OCI-M1 (cell line): ENCODE measurements at regions not wholly inside any gene's neighbourhood (a gene's known extent, or its start where the extent isn't known, plus 50 kb on each side); places are given as distances from the start of the nearest gene placed in this dataset.
"Not testable (repeated sequence)": the region's sequence is repeated elsewhere in the genome, so short reads cannot be mapped to it uniquely, and the experiment has no call there.

Source experiments
- DNase-seq: peaks from one replicate; lab custom pipeline; 2025; lab: John Stamatoyannopoulos, UW

GRCh38 chr12:108423486-108423885 lies 84.4 kb upstream of the CMKLR1 start:
- no peak for DNase-seq

GRCh38 chr12:108421082-108421481 lies 82.0 kb upstream of the CMKLR1 start:
- DNase-seq = not testable (repeated sequence)

DNA sequence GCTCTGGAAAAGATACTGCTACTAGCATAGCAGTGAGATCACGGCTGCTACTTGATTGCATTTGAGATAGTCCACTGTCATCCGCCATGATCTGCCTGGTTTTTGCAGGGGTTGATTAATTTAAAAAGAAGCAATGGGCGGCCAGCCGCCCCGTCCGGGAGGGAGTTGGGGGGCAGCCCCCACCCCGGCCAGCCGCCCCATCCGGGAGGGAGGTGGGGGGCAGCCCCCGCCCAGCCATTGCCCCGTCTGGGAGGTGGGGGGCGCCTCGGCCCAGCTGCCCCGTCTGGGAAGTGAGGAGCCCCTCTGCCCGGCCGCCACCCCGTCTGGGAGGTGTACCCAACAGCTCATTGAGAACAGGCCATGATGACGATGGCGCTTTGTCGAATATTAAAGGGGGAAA lies 81.3 kb upstream of the CMKLR1 start:
- DNase-seq = not testable (repeated sequence)

GRCh38 chr12:108419949-108420348 lies 80.8 kb upstream of the CMKLR1 start:
- no peak for DNase-seq

DNA sequence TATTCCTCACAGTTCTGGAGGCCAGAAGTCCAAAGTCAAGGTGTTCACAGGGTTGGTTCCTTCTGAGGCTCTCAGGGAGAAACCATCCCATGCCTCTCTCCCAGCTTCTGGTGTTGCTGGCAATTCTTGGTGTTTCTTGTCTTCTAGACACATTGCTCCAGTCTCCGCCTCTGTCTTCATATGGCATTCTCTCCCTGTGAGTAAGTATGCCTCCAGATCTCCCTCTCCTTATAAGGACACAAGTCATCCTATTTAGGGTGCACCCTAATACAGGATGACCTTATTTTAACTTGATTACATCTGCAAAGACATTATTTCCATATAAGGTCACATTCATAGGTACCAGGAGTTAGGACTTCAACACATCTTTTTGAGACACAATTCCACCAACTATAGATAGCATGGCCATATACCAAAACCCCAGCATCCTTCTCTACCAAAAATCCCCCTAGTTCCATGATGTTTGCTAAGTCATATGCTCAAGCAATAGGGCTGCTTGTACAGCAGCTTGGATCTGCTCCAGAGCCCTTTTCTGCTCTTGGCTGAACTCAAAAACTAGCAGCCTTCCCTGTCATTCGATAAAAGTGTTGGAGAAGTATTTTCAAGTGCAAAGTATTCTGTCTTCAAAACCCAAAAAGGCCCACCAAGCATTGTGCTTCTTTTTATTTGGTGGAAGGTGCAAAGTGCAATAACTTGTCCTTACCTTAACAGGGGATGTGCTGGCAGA lies 79.2 kb upstream of the CMKLR1 start:
- no peak for DNase-seq

DNA sequence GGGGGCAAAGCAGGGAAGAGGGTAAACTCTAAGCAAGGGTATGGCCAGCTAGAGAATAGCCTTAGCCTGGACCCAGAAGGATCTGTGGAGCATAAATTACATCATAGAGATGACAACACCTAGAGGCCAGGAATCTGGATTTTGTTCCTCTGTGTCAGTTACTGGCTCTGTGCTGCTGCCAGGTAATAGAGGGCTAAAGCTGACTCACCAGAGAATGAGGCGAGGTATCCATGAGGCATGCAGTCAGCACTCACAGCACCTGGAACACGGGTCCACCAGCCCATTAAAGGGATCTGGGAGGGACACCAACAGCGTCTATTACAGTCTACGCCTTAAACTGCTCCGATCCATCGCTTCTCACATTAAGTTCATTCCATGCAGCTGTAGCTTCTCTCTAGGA lies 74.9 kb upstream of the CMKLR1 start:
- no peak for DNase-seq

GRCh38 chr12:108410689-108411088 lies 71.6 kb upstream of the CMKLR1 start:
- no peak for DNase-seq

GRCh38 chr12:108409481-108409880 lies 70.4 kb upstream of the CMKLR1 start:
- DNase-seq = no peak

DNA sequence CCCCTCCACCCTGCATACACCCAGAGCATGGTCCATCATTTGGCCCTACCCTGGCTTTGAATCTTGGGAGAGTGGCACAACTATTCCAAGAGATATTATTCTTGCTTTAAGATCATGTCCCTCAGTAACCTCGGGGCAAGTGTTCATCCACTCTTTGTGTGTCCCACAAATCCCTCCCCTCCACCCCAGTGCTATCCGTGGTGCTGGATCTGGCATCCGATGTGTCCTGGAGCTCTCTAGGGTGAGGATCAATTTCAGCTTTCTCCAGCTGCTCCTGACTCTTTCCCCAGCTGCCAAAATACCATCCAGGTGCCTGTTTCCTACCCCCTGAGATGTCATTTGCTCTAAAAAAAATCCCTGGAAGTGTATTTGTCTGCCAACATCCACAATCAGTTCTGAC lies 64.8 kb upstream of the CMKLR1 start:
- DNase-seq = no peak

DNA sequence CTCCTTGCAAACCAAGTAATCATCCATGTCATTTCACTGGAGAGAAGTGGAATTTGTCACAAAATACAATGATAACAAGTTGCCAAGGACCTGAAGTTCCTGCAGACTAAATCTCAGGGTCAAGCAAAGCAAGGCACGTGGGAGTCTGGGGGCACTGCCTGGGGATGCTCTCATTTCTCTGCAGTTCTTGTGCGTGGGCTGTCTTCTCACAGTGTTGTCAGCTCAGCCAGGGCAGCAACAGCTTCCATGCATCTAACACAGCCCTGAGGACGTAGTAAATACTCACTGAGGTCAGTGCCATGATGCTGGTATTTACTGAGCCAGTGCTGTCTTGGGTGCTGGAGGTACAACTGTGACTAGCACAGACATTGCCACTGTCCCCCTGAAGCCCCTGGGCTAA lies 62.9 kb upstream of the CMKLR1 start:
- DNase-seq = no peak

GRCh38 chr12:108400900-108401480 lies 61.9 kb upstream of the CMKLR1 start:
- no peak for DNase-seq

DNA sequence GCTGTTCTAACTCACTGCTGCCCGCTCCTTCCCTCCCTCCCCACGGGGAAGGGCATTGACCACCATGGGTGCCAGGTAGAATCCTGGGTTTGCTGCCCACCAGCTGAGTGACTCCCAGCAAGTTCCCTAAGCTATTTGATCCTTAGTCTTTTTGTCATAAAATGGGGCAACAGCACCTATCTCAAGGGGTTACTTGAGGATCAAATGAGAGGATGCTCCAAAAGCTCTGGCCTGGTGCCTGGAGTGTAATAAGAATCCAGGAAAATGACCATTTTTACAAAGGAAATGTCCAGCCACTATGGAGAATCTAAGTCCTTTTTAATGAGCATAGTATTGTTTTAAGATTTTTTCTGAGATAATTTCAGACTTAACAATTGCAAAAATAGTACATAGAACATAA lies 61.4 kb upstream of the CMKLR1 start:
- DNase-seq = no peak

- DNase-seq = no peak
Measured at GRCh38 chr12:108400056-108400455, 60.9 kb upstream of the CMKLR1 start.

DNA sequence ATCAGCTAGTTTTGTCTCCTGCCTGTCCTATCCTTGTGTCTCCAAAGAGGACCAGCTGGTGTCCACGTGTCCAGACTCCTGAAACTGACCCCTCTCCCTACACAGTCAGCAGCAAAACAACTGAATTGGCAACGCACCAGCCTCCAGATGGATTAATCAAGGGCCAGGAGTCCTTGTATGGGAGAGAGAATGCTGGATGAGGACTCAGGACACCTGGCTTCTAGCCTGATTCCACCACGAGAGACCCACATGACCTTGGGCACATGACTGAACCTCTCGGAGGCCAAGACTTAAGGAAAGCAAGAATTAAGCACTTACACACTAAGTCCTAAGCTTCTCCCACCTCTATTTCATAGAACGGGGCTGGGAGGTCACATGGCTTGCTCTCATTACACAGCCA lies 60.4 kb upstream of the CMKLR1 start:
- no peak for DNase-seq

GRCh38 chr12:108394196-108394595 lies 55.1 kb upstream of the CMKLR1 start:
- no peak for DNase-seq

GRCh38 chr12:108392284-108392683 lies 53.2 kb upstream of the CMKLR1 start:
- DNase-seq = no peak

DNA sequence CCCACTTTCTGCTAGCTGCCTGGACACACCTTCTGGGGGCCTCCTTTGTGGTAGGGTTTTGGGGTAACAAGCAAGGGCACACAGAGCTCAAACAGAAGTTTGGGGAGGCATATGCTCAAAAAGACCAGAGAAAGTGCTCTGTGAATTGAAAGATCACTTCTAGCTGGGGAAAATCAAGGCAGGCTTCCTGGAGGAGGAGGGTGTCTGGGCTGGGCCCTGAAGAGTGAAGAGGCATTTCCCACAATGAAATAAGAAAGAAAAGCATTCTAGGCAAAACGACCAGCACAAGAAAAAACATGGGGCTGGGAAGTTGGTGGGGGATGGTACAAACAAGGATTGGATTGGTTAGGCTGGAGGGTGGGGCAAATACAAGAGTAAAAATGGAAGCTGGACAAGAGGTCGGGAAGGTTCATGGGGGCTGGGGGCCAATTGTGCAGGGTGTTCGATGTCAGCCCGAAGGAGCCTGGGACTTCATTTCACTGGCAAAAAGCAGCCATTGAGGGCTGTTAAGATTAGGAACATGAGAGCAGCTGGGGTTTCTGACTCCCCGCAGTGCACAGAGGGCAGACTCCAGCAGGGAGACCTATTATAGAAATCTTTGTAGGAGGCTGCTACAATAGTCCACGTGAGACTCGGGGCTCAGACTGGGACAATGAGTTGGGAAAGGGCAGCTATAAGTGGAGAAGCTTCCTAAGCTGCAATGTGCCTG lies 51.5 kb upstream of the CMKLR1 start:
- no peak for DNase-seq

- DNase-seq = no peak
Measured at GRCh38 chr12:108389544-108389943, 50.4 kb upstream of the CMKLR1 start.
